OCI-M1 (cell line): ENCODE measurements at regions not wholly inside any gene's neighbourhood (a gene's known extent, or its start where the extent isn't known, plus 50 kb on each side); places are given as distances from the start of the nearest gene placed in this dataset.
A peak's percentile ranks its signal among the peaks of the same experiment; 100 is the strongest.
"Not testable (repeated sequence)": the region's sequence is repeated elsewhere in the genome, so short reads cannot be mapped to it uniquely, and the experiment has no call there.

Experiments
- DNase-seq: peaks from one replicate; lab custom pipeline; 2025; lab: John Stamatoyannopoulos, UW

- DNase-seq, result no peak
These were observed 464.5 kb upstream of the SLITRK5 start for GRCh38 chr13:87206708-87207107.

GRCh38 chr13:87207280-87208003 lies 463.7 kb upstream of the SLITRK5 start:
- DNase-seq, result no peak

GRCh38 chr13:87208636-87209035 lies 462.5 kb upstream of the SLITRK5 start:
- DNase-seq, result no peak

GRCh38 chr13:87234981-87235380 lies 436.2 kb upstream of the SLITRK5 start:
- DNase-seq, result peak; percentile 96

- no peak for DNase-seq
These were observed 435.6 kb upstream of the SLITRK5 start for GRCh38 chr13:87235621-87236020.

- peak; percentile 96 for DNase-seq
These were observed 426.8 kb upstream of the SLITRK5 start for GRCh38 chr13:87244256-87244890.

- DNase-seq, result not testable (repeated sequence)
These were observed 421.3 kb upstream of the SLITRK5 start for GRCh38 chr13:87249847-87250246.

- DNase-seq, result no peak
These were observed 415.8 kb upstream of the SLITRK5 start for GRCh38 chr13:87255394-87255793.

- DNase-seq, result peak; percentile 65
These were observed 411.6 kb upstream of the SLITRK5 start for GRCh38 chr13:87259479-87260083.

- DNase-seq, result peak; percentile 85
These were observed 396.9 kb upstream of the SLITRK5 start for GRCh38 chr13:87274209-87274819.

- DNase-seq, result no peak
These were observed 391.0 kb upstream of the SLITRK5 start for GRCh38 chr13:87280139-87280538.

- DNase-seq, result no peak
These were observed 383.4 kb upstream of the SLITRK5 start for GRCh38 chr13:87287721-87288120.

- peak; percentile 22 for DNase-seq
These were observed 375.5 kb upstream of the SLITRK5 start for GRCh38 chr13:87295636-87296035.

GRCh38 chr13:87302034-87302433 lies 369.1 kb upstream of the SLITRK5 start:
- DNase-seq, result no peak

GRCh38 chr13:87302931-87303330 lies 368.2 kb upstream of the SLITRK5 start:
- DNase-seq, result no peak

GRCh38 chr13:87311165-87311564 lies 360.0 kb upstream of the SLITRK5 start:
- DNase-seq, result peak; percentile 42

GRCh38 chr13:87314822-87315221 lies 356.3 kb upstream of the SLITRK5 start:
- no peak for DNase-seq

- no peak for DNase-seq
These were observed 348.8 kb upstream of the SLITRK5 start for GRCh38 chr13:87322386-87322785.

- DNase-seq, result no peak
These were observed 346.6 kb upstream of the SLITRK5 start for GRCh38 chr13:87324558-87324957.

GRCh38 chr13:87331178-87331577 lies 340.0 kb upstream of the SLITRK5 start:
- no peak for DNase-seq

GRCh38 chr13:87333599-87333998 lies 337.6 kb upstream of the SLITRK5 start:
- no peak for DNase-seq

- DNase-seq, result no peak
These were observed 337.0 kb upstream of the SLITRK5 start for GRCh38 chr13:87334176-87334575.

GRCh38 chr13:87336346-87336889 lies 334.8 kb upstream of the SLITRK5 start:
- not testable (repeated sequence) for DNase-seq
